Mammary epithelial cell (primary cell): ENCODE measurements at regions not wholly inside any gene's neighbourhood (a gene's known extent, or its start where the extent isn't known, plus 50 kb on each side); places are given as distances from the start of the nearest gene placed in this dataset.

Source experiments
- CTCF ChIP-seq, 2 donors: IDR thresholded peaks in 1 of 2; conservative IDR thresholded peaks in 1 of 2; 2 replicates each; pipeline ENCODE4 v1.5.1; 2011 to 2012; ENCODE audit warnings: inconsistent platforms in 2 of 2, low read length in 2 of 2, mild to moderate bottlenecking in 2 of 2, control low read depth in 1 of 2, low read depth in 1 of 2; ENCODE audit not compliant: insufficient read depth in 1 of 2; ENCODE audit errors: extremely low read depth in 1 of 2
- EZH2 ChIP-seq: IDR thresholded peaks from 2 replicates; pipeline ENCODE4 v1.6.1; 2012; ENCODE audit warnings: low read length, inconsistent platforms, borderline replicate concordance

GRCh38 chr19:32223595-32224370 lies 121.6 kb upstream of the ZNF507 start:
- TF ChIP-seq CTCF (conservative IDR thresholded peaks at IDR 0.05 in 1 of 2, IDR thresholded peaks at IDR 0.05 in 1 of 2; ENCODE audit: extremely low read depth in 1 of 2, insufficient read depth in 1 of 2, low read depth in 1 of 2, low read length in 2 of 2) (no peak), EZH2 (no peak)
